CD14-positive monocyte (primary cell): ENCODE measurements at regions not wholly inside any gene's neighbourhood (a gene's known extent, or its start where the extent isn't known, plus 50 kb on each side); places are given as distances from the start of the nearest gene placed in this dataset.

ENCODE experiments used
- DNase-seq, 3 donors: peaks; one replicate each; pipeline ENCODE4 v3.0.0-alpha.2; 2011 to 2022
- H2AFZ ChIP-seq: 2 replicates; pipeline ENCODE4 v1.6.0; 2012; ENCODE audit warnings: mild to moderate bottlenecking, low read depth, low read length, inconsistent platforms; ENCODE audit not compliant: insufficient read depth, poor library complexity, severe bottlenecking
- H3K27ac ChIP-seq, 2 donors: 1 replicate in 1 of 2; 2 replicates in 1 of 2; pipeline ENCODE4 v1.5.1; 2012 to 2013; ENCODE audit warnings: low read length in 2 of 2, control low read depth in 1 of 2, inconsistent platforms in 1 of 2, low read depth in 1 of 2, mild to moderate bottlenecking in 1 of 2
- H3K27me3 ChIP-seq, 2 donors: one replicate each; pipeline versions ENCODE4 v1.6.0 to v1.6.1; 2011 to 2013; ENCODE audit warnings: low read length in 2 of 2; ENCODE audit not compliant: control insufficient read depth in 2 of 2, insufficient read depth in 2 of 2
- H3K36me3 ChIP-seq, 2 donors: replicated peaks in 1 of 2; 1 replicate in 1 of 2; 2 replicates in 1 of 2; pipeline versions ENCODE4 v1.5.1 to v1.6.1; 2012 to 2013; ENCODE audit warnings: low read length in 2 of 2, control low read depth in 1 of 2, inconsistent platforms in 1 of 2, mild to moderate bottlenecking in 1 of 2; ENCODE audit not compliant: insufficient read depth in 2 of 2, control insufficient read depth in 1 of 2
- H3K4me1 ChIP-seq, 2 donors: 1 replicate in 1 of 2; 2 replicates in 1 of 2; pipeline versions ENCODE4 v1.5.1 to v1.6.1; 2012 to 2013; ENCODE audit warnings: low read length in 2 of 2, control low read depth in 1 of 2, inconsistent platforms in 1 of 2, mild to moderate bottlenecking in 1 of 2, moderate library complexity in 1 of 2; ENCODE audit not compliant: insufficient read depth in 2 of 2, control insufficient read depth in 1 of 2
- H3K4me2 ChIP-seq: replicated peaks from 2 replicates; pipeline ENCODE3; 2012; ENCODE audit warnings: low read length, moderate library complexity, mild to moderate bottlenecking; ENCODE audit not compliant: poor library complexity, severe bottlenecking; ENCODE audit errors: extremely low read depth
- H3K4me3 ChIP-seq, 3 experiments: fragments of 200-600 bp in 1 of 3; sonication (generic) in 1 of 3; replicated peaks in 1 of 3; 1 replicate in 2 of 3; 2 replicates in 1 of 3; pipeline ENCODE4 v1.5.1; 2011 to 2013; ENCODE audit warnings: low read length in 3 of 3, mild to moderate bottlenecking in 3 of 3, control low read depth in 2 of 3, low read depth in 2 of 3, inconsistent platforms in 1 of 3, moderate library complexity in 1 of 3
- H3K79me2 ChIP-seq: 2 replicates; pipeline ENCODE4 v1.6.0; 2012; ENCODE audit warnings: mild to moderate bottlenecking, control low read depth, inconsistent platforms, low read length, moderate library complexity; ENCODE audit not compliant: insufficient read depth
- H3K9ac ChIP-seq: 2 replicates; pipeline ENCODE4 v1.6.0; 2017; ENCODE audit warnings: low read length, mild to moderate bottlenecking; ENCODE audit not compliant: insufficient read depth, poor library complexity, severe bottlenecking
- H3K9me3 ChIP-seq, 2 donors: replicated peaks in 1 of 2; 1 replicate in 1 of 2; 2 replicates in 1 of 2; pipeline versions ENCODE4 v1.5.1 to v1.6.1; 2012 to 2013; ENCODE audit warnings: low read length in 2 of 2, control low read depth in 1 of 2; ENCODE audit not compliant: control insufficient read depth in 1 of 2, insufficient read depth in 1 of 2
- H4K20me1 ChIP-seq: 2 replicates; pipeline ENCODE4 v1.6.0; 2012; ENCODE audit warnings: mild to moderate bottlenecking, low read length, control low read depth, moderate library complexity; ENCODE audit not compliant: insufficient read depth
- H3K27ac Mint-ChIP-seq, 7 donors: one replicate each; pipeline ENCODE4 v1.8.0; 2020; ENCODE audit warnings: mild to moderate bottlenecking in 7 of 7, mixed read lengths in 7 of 7, moderate library complexity in 6 of 7, inconsistent platforms in 2 of 7
- H3K27me3 Mint-ChIP-seq, 3 donors: one replicate each; pipeline ENCODE4 v1.8.0; 2021 to 2022; ENCODE audit warnings: low read depth in 3 of 3, mild to moderate bottlenecking in 3 of 3, mixed read lengths in 3 of 3, moderate library complexity in 3 of 3, inconsistent platforms in 1 of 3
- H3K36me3 Mint-ChIP-seq, 2 donors: one replicate each; pipeline ENCODE4 v1.8.0; 2020; ENCODE audit warnings: mixed read lengths in 2 of 2, inconsistent platforms in 1 of 2, mild to moderate bottlenecking in 1 of 2
- H3K4me1 Mint-ChIP-seq: one replicate; pipeline ENCODE4 v1.8.0; 2020; ENCODE audit warnings: mild to moderate bottlenecking, mixed read lengths
- H3K4me3 Mint-ChIP-seq, 2 donors: one replicate each; pipeline ENCODE4 v1.8.0; 2020; ENCODE audit warnings: mild to moderate bottlenecking in 2 of 2, mixed read lengths in 2 of 2, moderate library complexity in 1 of 2
- H3K9me3 Mint-ChIP-seq, 7 donors: one replicate each; pipeline ENCODE4 v1.8.0; 2020 to 2022; ENCODE audit warnings: mixed read lengths in 7 of 7, mild to moderate bottlenecking in 6 of 7, moderate library complexity in 6 of 7, inconsistent platforms in 2 of 7
- WGBS: methylation state at CpG from one replicate; pipeline ENCODE4 v1.1.5; 2013; ENCODE audit warnings: missing lambda C conversion rate; ENCODE audit not compliant: insufficient coverage; 5-methylcytosine and 5-hydroxymethylcytosine counted together
- intact Hi-C, 2 donors: fragments of 100-400 bp; cut with micrococcal nuclease; formaldehyde crosslinking; loops; one replicate each; pipeline versions ENCODE4 v1.15.0 to v1.15.1; 2023
- TF ChIP-seq, protein P1 (sequence below): fragments of 200-600 bp; IDR thresholded peaks from one replicate; pipeline ENCODE4 v1.8.0; 2022; ENCODE audit warnings: antibody characterized with exemption, mild to moderate bottlenecking

GRCh38 chr5:84536797-84537196 lies 152.1 kb upstream of the EDIL3 start:
- Histone ChIP-seq H3K27me3 (no peaks in the 10 kb centered on the region), H4K20me1 (no peaks in the 10 kb centered on the region), H3K9me3 (peaks cover 6 to 10% of the 10 kb centered on the region in 2 donors), H3K4me2 (no peak overlapping the region), H3K27ac (no peak overlapping the region), H3K9ac (no peak overlapping the region), H2AFZ (no peak overlapping the region), H3K79me2 (no peaks in the 10 kb centered on the region), H3K4me3 (no peak overlapping the region), H3K4me1 (no peaks in the 10 kb centered on the region), H3K36me3 (no peaks in the 10 kb centered on the region)
- intact Hi-C loops: no loop called here
- Mint-ChIP-seq H3K4me1 (no peaks in the 10 kb centered on the region), H3K27ac (no peak overlapping the region), H3K27me3 (no peaks in the 10 kb centered on the region), H3K4me3 (no peak overlapping the region), H3K9me3 (peaks cover 2 to 16% (median 10%) of the 10 kb centered on the region in 7 donors), H3K36me3 (no peaks in the 10 kb centered on the region)
- no CpG with 5 or more reads among the region's 3 CpGs for WGBS
- no peak for DNase-seq
- TF ChIP-seq, protein P1, sequence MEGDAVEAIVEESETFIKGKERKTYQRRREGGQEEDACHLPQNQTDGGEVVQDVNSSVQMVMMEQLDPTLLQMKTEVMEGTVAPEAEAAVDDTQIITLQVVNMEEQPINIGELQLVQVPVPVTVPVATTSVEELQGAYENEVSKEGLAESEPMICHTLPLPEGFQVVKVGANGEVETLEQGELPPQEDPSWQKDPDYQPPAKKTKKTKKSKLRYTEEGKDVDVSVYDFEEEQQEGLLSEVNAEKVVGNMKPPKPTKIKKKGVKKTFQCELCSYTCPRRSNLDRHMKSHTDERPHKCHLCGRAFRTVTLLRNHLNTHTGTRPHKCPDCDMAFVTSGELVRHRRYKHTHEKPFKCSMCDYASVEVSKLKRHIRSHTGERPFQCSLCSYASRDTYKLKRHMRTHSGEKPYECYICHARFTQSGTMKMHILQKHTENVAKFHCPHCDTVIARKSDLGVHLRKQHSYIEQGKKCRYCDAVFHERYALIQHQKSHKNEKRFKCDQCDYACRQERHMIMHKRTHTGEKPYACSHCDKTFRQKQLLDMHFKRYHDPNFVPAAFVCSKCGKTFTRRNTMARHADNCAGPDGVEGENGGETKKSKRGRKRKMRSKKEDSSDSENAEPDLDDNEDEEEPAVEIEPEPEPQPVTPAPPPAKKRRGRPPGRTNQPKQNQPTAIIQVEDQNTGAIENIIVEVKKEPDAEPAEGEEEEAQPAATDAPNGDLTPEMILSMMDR: no peak

- no peaks in the 10 kb centered on the region for H3K27me3 Mint-ChIP-seq
- intact Hi-C loops: no loop called here
- no CpG with 5 or more reads among the region's 3 CpGs for WGBS
Measured at GRCh38 chr5:84535281-84535680, 150.6 kb upstream of the EDIL3 start.

More at GRCh38 chr5:84535281-84535680, 150.6 kb upstream of the EDIL3 start:
- Histone ChIP-seq H3K36me3 (no peaks in the 10 kb centered on the region), H3K9me3 (peaks cover 6 to 8% of the 10 kb centered on the region in 2 donors), H3K79me2 (no peaks in the 10 kb centered on the region), H3K27me3 (no peaks in the 10 kb centered on the region), H3K4me3 (no peak overlapping the region), H3K9ac (no peak overlapping the region), H2AFZ (no peak overlapping the region), H3K4me2 (no peak overlapping the region), H4K20me1 (no peaks in the 10 kb centered on the region), H3K4me1 (no peaks in the 10 kb centered on the region), H3K27ac (no peak overlapping the region)
- no peak for DNase-seq
- Mint-ChIP-seq H3K4me3 (no peak overlapping the region), H3K4me1 (no peaks in the 10 kb centered on the region), H3K9me3 (peaks cover 2 to 10% (median 8%) of the 10 kb centered on the region in 7 donors), H3K27ac (no peak overlapping the region), H3K36me3 (no peaks in the 10 kb centered on the region)
- TF ChIP-seq, protein P1: no peak
